ENCODE measurements at regions not wholly inside any gene's neighbourhood (a gene's known extent, or its start where the extent isn't known, plus 50 kb on each side); places are given as distances from the start of the nearest gene placed in this dataset.

DNA sequence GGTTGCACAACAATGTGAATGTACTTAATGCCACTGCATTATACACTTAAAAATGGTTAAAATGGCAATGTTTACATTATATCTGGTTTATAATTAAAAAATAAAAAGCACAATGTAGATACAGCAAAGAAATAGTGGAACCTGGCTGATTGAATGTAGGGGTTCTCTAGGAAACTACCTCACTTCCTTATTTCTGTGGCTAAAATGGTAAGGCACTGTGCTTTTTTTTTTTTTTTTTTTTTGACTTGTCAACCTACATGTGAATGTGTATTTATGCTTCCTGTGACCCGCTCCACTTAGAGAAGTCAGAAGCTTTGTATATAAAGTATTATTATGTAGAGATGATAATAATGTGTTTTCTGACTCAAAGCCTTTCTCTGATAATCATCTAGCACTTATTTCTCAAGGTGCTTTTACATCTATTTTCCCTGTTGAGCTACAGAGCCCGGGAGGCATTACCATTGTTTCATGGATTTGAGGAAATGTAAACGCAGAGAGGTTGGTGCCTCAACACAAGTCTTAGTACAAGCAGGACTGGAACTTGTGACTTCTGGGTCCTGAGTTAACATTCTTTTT, 55.0 kb downstream of the SOX4 start:
- DNase-seq, result no peak

DNA sequence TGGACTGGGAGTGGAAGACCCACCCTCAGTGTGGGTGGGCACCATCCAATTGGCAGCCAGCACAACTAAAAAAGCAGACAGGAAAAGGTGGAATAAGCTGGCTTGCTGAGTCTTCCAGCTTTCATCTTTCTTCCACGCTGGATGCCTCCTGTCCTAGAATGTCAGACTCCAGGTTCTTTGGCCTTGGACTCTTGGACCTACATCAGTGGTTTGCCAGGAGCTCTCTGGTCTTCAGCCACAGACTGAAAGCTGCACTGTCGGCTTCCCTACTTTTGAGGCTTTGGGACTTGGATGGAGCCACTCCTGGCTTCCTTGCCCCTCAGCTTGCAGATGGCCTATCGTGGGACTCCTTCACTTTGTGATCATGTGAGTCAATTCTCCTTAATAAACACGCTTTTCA, 59.8 kb downstream of the SOX4 start:
- DNase-seq, result no peak

DNA sequence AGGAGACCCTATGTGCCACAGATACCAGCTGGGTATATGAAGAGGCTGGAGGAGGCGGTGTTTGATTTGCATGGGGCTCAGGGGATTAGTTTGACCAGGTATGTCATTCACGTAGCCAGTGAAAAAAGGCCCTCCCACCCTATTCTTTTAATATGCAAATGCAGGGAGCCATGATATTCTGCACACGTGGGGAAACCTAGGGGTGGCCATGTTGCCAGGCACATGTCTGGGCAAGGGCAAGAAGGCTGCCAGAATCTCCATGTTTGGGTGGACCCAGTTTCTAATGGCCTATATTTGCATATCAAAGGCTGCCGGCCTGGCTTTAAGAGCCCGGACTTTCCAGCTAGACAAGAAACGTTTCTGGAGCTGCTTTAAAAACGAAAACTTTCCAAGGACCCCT, 60.4 kb downstream of the SOX4 start:
- no peak for DNase-seq

DNA sequence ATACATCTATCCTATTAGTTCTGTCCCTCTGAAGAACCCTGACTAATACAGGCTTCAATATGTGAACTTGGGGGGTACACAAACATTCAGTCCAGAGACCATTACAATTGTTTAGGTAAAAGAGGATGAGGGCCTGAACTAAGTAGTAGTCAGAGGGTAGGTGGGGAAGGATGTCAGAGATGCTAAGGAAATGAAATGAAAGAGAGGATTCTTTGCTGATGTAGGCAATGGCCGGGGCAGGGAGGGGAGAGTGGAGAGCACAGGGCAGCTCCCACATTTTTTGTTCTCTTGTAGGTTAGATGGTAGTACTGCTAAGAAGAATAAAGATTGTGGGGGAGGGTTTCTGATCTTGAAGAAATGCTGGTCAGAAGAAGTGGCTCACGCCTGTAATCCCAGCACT, 60.8 kb downstream of the SOX4 start:
- no peak for DNase-seq

DNA sequence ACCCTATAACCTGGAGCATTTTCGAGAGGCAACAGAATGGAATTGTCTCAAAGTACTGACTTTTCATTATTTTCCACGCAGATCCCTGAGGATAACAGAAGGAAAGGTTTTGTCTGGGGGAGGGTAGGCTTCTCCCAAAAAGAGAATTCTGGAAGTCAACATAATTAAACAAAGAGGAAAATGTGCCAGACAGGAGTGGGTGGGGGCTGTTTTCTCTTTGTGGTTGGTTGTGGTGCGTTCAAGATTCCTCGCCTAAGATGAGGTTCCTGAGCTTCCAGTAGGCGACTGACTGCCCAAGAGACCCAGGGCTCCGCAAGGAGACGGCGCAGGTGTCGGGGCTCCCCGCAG, 70.4 kb downstream of the SOX4 start:
- DNase-seq, result no peak

DNA sequence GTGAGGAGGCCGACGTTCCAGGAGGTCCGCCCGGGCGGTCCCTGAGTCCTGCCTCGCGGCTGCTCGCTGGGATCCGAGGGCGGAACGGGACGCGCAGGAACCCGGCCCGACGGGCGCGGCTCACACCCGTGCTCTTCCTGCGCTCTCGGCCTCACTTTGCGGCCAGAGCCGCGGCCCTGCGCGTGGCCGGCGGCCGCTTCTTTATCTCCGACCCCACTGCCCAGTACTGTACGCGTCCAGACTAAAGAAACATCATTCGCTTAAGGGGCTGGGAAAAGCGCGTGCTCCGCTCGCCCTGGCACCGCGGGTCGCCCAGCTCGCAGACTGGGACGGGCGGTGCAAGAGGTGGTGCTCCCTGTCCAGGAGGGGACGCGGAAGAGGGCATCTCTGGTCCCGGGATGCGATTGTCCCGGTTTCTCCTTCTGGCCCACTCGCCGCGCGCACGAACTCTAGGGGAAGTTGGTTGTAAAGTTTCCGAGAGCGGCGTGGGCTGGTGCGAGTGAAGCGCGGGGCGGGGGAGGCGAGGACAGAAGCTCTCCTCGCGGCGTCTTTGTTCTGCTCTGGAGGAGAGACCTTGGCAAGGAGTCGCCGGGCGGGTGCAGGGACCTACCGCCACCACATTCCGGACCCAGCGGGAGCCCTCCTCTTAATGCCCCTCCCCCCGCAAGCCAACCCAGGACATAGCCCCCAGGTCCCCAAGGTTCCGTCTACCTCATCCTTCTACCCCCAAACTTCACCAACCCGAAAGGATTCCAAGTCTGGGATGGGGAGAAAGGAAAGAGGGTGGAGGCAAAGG, 71.0 kb downstream of the SOX4 start:
- DNase-seq, result no peak

DNA sequence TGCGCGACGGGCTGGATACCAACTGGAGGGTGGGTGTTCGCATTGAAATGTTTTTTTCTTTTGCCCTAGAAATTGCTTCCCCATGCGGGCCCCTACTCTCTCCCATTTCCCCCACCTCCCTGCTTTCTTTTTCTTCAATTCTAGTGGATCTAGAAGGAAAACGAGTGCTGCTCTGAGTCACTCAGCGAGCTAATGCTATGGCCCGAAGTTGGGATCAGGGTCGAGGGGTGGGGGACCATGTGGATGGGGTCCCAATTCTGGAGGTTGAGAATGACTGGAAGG, 71.5 kb downstream of the SOX4 start:
- DNase-seq, result no peak

DNA sequence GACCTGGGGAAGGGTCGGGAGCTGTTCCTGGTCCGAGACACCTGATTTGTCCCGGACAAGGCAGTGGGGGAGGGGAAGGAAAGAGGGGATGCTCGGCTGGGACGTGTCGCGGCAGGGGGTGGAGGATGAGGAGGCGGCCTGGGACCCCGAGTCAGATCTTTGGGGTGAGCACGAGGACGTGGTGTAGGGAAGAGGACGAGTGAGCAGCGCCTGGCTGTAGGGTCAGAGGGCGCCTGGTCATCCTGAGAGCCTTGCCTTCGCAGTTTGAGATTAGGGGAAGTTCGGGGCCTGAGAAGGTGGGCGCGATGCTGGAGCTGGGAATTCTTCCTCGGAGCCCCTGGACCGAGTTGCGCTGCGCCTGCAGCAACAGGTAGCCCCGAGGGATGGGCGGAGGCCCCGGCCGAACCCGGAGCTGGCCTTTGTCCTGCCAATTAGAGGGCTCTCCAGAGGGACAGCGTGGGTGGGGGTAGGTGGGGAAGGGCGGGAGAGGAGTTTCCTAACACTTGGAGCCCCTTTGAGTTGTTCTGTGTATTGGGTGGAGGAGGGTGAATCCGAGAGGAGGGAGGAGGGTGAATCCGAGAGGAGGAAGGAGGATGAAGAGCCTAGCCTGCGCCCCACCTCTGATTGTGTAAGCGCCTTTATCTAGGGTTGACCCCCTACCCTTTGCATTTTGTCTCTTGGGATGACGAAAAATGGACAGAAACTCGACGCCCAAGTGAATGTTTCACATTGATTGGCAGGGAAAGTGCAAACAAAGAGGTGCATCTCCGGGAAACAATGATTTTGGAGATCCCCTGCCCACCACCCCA, 72.0 kb downstream of the SOX4 start:
- no peak for DNase-seq

DNA sequence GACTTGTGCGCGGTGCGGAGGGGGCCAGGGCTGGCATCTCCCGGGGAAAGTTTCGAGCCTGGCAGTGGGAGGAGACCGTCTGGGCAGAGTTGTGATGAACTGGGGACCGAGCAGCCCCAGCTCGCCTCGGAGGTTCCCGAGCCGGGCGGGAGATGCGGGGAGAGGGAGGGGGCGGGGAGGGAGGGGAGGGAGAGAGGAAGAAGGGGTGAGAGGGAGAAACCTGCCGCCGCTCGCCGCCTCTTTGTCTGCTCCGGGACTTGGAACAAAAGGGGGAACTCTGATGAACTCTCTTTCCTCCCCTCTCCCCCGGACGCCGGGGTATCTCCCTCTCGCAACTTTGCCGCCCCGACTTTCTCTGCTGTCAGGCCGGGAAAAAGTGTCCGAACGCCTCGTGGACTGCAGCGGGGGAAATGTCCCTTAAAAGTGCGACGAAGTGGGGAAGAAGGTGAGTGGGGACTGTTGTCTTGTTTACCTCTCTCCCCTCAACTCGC, 72.7 kb downstream of the SOX4 start:
- no peak for DNase-seq

DNA sequence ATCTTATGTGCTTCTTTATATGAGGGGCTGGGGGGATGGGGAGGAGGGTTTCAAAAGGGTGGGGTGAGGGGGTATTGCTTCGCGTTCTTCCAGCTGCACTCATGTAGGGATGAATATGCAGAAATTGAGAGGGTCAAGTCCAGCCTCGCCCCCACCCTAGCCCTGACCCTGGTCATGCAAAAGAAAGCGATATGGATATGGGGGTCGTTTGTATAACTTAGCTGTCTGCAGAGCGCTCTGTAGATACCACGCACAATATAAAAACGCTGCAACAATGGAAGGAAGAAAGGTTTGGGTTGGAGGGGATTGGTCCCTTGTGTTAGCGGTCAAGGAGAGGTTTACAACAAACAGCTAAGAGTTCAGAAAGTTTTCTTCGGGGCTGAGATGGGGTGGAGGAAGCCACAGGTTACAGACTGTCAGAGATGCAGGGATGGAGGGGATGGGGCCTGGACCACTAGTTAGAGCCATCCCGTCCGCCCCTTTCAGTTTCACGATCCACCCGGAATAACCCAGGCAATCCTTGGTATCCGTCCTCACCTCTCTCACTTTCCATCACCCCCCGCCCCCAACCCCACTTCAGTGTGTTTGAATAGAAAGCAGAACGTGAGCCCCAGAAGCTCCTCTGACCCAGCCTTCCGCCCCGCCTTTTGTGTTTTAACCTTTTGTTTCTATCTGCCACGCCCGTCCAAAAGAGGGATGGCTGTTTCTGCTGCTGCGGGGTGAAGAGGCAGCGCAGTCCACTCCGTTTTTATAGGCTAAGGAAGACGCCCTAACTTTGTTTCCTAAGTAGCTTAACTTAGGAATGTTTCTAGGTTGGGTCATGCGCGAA, 73.5 kb downstream of the SOX4 start:
- no peak for DNase-seq

DNA sequence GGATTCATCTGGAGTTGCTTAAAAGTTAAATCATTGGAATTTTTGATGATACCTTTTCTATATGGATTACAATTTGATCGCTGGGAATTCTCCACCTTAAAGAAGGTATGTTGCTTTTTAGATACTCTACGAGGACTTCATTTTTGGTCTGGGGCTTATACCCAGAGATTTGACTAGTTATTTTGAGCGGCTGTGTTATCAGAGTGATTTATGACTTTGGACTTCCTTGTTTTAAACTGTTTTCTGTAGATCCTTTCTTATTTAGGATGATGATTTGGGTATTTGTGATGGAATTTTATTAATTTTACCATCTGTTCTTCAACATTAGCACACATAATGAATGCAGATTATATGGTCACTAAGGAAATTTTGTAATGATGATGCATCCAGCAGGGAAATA, 75.2 kb downstream of the SOX4 start:
- DNase-seq, result no peak

DNA sequence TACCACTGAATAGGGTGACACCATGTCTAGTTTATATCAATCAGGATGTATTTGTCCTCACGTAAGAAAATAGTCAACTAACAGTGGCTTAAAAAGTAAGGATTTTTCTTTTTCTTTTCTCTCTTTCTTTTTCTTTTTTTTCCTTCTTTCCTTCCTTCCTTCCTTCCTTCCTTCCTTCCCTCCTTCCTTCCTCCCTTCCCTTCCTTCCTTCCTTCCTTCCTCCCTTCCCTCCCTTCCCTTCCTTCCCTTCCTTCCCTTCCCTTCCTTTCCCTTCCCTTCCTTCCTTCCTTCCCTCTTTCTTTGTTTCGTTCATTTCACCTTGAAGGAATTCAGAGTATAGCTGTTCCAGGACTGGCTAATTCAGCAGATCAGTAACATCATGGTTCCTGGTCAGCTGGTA, 83.2 kb downstream of the SOX4 start:
- no peak for DNase-seq

DNA sequence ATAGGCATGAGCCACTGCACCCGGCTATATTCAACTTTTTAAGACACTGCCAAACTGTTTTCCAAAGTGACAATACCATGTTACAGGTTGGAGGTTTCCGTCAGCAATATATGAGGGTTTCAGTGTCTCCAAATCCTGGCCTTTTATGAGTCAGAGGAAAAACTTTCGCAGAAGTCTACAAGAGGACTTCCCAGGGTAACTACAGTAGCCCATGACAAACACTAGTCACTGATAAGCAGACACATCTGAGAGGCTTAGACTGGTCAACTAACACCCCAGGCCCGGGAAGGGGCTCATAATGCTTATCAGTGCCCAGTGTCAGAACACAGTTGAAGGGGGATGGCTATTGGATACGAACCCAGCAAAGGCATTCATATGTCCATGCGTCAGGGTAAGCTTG, 85.4 kb downstream of the SOX4 start:
- DNase-seq, result no peak

DNA sequence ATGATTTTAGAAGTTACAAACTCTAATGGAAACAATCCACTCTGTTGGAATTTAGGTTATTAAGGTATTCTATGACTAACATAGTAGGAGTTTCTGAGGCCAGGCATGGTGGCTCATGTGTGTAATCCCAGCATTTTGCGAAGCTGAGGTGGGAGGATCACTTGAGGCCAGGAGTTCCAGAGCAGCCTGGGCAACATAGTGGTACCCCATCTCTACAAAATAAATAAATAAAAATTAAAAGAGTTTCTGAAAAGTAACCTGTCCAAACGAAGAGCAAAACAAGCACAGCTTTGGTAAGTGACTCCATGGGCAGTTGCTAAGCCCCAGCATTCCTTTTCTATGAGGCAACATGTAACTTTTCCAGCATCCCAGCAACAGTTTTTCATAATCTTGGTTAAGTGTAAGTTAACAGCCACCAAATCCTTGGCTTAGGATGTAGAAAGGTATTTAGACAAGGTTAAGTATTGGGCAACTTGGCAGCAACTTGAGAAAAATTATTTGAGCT, 86.3 kb downstream of the SOX4 start:
- DNase-seq, result no peak

DNA sequence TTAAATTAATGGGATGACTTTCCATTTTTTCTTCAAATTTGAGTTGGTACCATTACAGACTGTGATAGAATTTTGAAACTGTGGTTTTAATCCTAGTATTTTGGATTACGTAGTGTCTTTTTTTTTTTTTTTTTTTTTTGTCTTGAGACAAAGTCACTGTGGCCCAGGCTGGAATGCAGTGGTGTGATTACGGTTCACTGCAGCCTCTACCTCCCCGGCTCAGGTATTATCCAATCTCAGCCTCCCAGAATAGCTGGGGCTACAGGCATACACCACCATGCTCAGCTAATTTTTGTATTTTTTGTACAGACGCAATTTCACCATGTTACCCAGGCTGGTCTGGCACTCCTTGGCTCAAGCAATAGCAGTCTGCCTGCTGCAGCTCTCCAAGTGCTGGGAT, 87.1 kb downstream of the SOX4 start:
- DNase-seq, result no peak

DNA sequence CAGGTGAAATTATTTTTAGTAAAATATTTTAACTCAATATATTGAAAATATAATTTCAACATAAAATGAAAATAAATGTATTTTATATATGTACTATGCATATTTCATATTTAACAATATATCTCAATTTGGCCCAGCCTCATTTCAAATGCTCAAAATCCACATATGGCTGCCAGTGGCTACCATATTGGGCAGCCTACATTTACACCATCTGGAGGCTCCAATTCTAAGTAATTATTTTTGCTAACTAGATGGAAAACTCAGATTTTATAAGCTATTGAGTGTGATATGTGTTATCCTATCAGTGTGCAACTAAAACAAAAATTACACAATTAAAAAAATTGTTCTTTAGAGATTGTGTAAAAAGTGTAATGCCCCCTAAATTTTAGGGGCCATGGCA, 96.9 kb downstream of the SOX4 start:
- DNase-seq, result no peak

DNA sequence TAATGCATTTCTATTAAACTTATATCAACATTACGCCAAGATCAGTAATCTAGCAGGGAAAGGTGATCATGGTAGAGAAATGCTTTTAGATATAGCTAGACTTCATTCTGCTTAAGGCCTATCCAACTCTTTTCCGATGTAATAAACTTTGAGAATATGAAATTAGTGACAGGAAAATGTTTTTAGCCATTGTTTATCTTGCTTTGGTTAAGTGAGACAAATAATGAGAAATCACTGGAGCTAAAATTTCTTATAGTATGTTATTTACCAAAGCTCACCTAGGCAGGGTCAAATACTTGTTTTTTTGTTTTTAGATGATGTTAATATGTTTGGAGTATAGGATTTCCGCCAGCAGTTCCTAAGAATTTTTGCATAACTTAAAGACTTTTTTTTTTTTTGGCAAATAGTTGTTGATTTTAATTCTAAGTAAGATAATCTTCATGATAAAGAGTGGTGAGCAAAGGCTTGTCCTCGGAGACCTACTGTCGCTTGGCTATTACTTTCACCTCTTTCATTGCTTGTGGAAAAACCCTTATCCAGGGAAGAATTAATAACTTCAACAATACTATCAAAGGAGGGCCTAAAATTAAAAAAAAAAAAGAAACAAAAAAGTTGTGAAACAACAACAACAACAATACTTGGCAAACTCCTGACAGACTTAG, 98.3 kb downstream of the SOX4 start:
- no peak for DNase-seq

DNA sequence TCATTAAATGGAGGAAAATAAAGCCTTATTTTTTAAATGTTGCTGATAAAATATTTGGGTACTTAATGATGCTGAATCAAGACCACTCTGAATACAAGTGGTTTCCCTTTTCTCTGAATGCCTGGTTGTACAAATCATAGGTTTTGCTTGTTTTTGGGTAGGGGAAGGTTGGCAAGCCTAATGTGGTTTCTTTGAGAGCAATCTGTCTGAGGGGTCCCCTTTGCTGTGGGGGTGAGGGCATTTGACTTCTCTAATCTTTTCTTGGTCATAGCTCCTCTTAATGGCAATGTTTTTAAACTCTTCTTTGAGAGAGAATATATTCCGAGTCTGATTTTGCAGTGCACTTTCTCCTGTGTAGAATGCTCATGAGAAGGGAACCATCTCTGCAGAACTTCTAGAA, 99.2 kb downstream of the SOX4 start:
- DNase-seq, result no peak

DNA sequence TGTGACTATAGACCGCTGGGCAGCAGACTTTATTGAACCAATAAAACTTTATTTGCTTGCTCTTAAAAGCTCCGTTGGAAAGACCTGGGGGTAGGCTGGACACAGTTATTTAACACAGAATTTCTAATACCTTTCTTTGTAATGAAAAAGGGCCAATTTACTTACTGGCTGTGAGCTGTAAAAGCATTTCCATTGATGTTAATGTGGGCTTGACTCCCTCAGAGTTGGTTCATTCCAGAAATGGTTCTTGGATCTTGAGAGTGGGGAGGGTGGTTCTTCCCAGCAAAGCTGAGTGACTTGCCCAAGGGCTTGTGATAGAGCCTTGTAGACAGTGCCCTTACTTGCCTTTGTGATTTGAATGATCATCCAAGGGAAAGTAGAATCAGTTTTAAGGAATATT, 100.6 kb downstream of the SOX4 start:
- no peak for DNase-seq

DNA sequence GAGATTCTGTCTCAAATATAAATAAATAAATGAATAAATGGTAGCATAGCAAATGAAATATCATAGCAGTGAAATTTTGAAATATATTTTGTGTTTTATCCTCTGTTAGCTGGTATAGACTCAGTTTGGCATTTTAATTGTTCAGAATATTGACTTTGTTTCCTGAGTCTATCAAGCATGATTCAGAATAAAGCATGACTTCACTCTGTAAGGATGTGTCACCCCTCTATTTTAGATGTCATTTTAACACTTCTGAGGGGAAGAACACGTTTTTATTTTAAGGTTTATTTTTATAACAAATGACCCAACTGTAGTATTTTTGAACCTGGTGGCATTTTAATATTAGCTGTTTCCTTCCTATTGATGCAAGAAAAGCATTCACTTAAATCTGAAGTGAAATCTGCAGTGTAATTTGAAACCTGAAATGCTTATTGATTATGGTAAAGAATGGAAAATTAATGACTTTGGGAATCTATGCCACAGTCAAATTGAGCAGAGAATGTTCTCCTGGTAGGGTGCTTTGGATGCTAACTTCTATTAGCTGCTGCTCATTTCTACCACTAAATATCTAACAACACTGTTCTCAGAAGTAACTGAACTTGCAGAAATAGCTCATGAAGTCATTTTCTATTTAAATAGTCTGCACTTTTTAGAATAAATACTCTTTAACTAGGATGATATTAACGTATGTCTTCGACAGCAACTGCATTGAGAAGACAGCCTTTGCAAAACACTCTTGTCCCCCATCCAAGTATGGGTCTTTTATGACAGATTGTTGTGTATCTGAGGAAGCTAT, 114.2 kb downstream of the SOX4 start:
- no peak for DNase-seq

DNA sequence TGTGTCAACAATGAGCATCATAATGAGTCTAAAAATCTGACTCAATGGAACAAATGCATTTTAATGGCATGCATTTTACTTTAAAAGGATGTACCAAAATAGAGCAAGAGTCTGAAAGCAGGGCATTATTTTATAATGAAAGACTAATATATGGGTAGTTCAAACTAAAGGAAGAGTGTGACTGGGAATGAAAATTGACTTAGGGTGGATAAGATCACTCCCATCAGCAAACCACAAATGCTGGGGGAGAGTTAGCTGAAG, 114.7 kb downstream of the SOX4 start:
- DNase-seq, result no peak
